ENCODE measurements at regions not wholly inside any gene's neighbourhood (a gene's known extent, or its start where the extent isn't known, plus 50 kb on each side); places are given as distances from the start of the nearest gene placed in this dataset.

DNA sequence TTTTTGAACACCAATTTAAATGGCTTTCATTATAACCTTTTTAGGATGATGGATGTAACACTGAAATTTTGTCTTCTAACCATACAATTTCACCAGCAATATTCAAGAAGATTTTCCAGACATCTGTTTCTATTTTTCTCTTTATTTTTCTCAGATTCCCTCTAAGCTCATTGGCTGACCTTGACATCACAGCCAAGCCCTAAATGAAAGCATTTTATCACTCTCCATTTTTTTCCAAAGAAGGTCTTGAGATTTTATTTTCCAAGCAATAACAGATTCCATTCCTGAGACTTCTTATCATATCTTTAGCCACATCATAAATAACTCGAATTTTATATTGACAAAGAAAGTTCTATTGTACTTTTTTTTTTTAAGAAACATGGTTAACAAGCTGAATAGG is 392.6 kb upstream of the THBS1 start:
- H4K20me1 ChIP-seq (ENCODE audit: insufficient read depth, low read length), result no peaks in the 10 kb centered on the region
- no peaks in the 10 kb centered on the region for H3K9me2 ChIP-seq (ENCODE audit: low read depth, low read length)
- H3K36me3 ChIP-seq (ENCODE audit: insufficient read depth, low read length), result no peaks in the 10 kb centered on the region
- H3K4me2 ChIP-seq (ENCODE audit: low read length), result no peak overlapping the region
- H3K79me2 ChIP-seq (ENCODE audit: insufficient read depth, low read length), result no peaks in the 10 kb centered on the region
- no peaks in the 10 kb centered on the region for H3K4me1 ChIP-seq (ENCODE audit: insufficient read depth, low read length, severe bottlenecking)
- H3K9ac ChIP-seq (ENCODE audit: low read length), result no peak overlapping the region
- H3K27ac ChIP-seq (ENCODE audit: low read depth, low read length, poor library complexity, severe bottlenecking), result no peak overlapping the region
- no peaks in the 10 kb centered on the region for H3F3A ChIP-seq (ENCODE audit: insufficient read depth, low read length)
- H3K27me3 ChIP-seq (ENCODE audit: insufficient read depth, low read length), result no peaks in the 10 kb centered on the region
- no peak for TF ChIP-seq EZH2 (IDR thresholded peaks at IDR 0.05; ENCODE audit: borderline replicate concordance, low read length)
- TF ChIP-seq, protein P1, sequence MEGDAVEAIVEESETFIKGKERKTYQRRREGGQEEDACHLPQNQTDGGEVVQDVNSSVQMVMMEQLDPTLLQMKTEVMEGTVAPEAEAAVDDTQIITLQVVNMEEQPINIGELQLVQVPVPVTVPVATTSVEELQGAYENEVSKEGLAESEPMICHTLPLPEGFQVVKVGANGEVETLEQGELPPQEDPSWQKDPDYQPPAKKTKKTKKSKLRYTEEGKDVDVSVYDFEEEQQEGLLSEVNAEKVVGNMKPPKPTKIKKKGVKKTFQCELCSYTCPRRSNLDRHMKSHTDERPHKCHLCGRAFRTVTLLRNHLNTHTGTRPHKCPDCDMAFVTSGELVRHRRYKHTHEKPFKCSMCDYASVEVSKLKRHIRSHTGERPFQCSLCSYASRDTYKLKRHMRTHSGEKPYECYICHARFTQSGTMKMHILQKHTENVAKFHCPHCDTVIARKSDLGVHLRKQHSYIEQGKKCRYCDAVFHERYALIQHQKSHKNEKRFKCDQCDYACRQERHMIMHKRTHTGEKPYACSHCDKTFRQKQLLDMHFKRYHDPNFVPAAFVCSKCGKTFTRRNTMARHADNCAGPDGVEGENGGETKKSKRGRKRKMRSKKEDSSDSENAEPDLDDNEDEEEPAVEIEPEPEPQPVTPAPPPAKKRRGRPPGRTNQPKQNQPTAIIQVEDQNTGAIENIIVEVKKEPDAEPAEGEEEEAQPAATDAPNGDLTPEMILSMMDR (IDR thresholded peaks at IDR 0.05; ENCODE audit: low read length), result no peak
- no peaks in the 10 kb centered on the region for H3K9me3 ChIP-seq (ENCODE audit: low read length)
- no peak overlapping the region for H2AFZ ChIP-seq (ENCODE audit: low read length)
- no peak overlapping the region for H3K4me3 ChIP-seq (ENCODE audit: low read depth, low read length, poor library complexity, severe bottlenecking)

DNA sequence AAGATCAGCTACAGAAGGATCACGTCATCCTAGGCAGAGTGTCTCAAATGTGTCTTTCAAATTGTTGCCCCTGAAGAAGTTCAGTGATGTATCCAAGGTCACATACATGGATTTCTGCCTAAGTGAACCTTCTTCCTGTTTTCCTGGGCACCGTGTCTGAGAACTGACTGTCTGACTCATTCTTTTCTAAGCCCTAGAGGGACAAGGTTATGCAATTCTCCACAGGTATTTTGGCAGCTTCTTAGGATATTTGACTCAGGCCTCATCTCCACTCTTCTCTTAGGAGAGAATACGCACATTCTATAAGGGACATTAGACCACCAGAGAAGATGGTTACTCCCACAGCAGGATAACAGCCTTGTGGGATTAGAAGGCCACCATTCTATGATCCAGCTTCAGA is 391.9 kb upstream of the THBS1 start:
- Histone ChIP-seq H3K79me2 (ENCODE audit: insufficient read depth, low read length) (no peaks in the 10 kb centered on the region), H3K27me3 (ENCODE audit: insufficient read depth, low read length) (no peaks in the 10 kb centered on the region), H3F3A (ENCODE audit: insufficient read depth, low read length) (no peaks in the 10 kb centered on the region), H3K9me3 (ENCODE audit: low read length) (no peaks in the 10 kb centered on the region), H3K27ac (ENCODE audit: low read depth, low read length, poor library complexity, severe bottlenecking) (no peak overlapping the region), H2AFZ (ENCODE audit: low read length) (no peak overlapping the region), H4K20me1 (ENCODE audit: insufficient read depth, low read length) (no peaks in the 10 kb centered on the region), H3K4me1 (ENCODE audit: insufficient read depth, low read length, severe bottlenecking) (no peaks in the 10 kb centered on the region), H3K36me3 (ENCODE audit: insufficient read depth, low read length) (no peaks in the 10 kb centered on the region), H3K4me3 (ENCODE audit: low read depth, low read length, poor library complexity, severe bottlenecking) (no peak overlapping the region), H3K4me2 (ENCODE audit: low read length) (no peak overlapping the region), H3K9ac (ENCODE audit: low read length) (no peak overlapping the region), H3K9me2 (ENCODE audit: low read depth, low read length) (no peaks in the 10 kb centered on the region)
- TF ChIP-seq, protein P1 (IDR thresholded peaks at IDR 0.05; ENCODE audit: low read length), result no peak
- no peak for TF ChIP-seq EZH2 (IDR thresholded peaks at IDR 0.05; ENCODE audit: borderline replicate concordance, low read length)

DNA sequence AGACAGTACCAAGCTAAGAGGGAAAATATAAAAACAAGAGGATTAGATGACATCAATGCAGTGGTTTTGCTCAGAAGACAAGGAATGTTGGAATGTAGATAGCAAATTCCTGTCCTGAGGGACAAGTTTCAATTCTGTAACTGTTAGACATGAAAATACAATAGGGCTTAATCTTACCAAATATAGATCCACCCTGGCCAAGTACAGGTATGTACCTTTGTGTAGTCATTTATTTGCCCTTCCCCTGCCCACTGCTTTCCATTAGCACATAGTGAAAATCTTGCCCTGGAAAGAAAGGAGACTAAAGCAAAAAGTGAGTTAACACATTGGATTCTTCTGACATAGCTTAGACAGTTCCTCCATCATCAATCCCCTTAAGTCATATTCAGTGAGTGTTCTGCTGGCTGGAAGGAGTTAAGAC is 389.0 kb upstream of the THBS1 start:
- no peaks in the 10 kb centered on the region for H3F3A ChIP-seq (ENCODE audit: insufficient read depth, low read length)
- H2AFZ ChIP-seq (ENCODE audit: low read length), result no peak overlapping the region
- no peaks in the 10 kb centered on the region for H3K79me2 ChIP-seq (ENCODE audit: insufficient read depth, low read length)
- no peak overlapping the region for H3K4me3 ChIP-seq (ENCODE audit: low read depth, low read length, poor library complexity, severe bottlenecking)
- no peaks in the 10 kb centered on the region for H3K36me3 ChIP-seq (ENCODE audit: insufficient read depth, low read length)
- H4K20me1 ChIP-seq (ENCODE audit: insufficient read depth, low read length), result no peaks in the 10 kb centered on the region
- H3K27me3 ChIP-seq (ENCODE audit: insufficient read depth, low read length), result no peaks in the 10 kb centered on the region
- H3K9me2 ChIP-seq (ENCODE audit: low read depth, low read length), result no peaks in the 10 kb centered on the region
- no peaks in the 10 kb centered on the region for H3K9me3 ChIP-seq (ENCODE audit: low read length)
- H3K4me1 ChIP-seq (ENCODE audit: insufficient read depth, low read length, severe bottlenecking), result no peaks in the 10 kb centered on the region
- H3K4me2 ChIP-seq (ENCODE audit: low read length), result no peak overlapping the region
- no peak overlapping the region for H3K27ac ChIP-seq (ENCODE audit: low read depth, low read length, poor library complexity, severe bottlenecking)
- no peak for TF ChIP-seq EZH2 (IDR thresholded peaks at IDR 0.05; ENCODE audit: borderline replicate concordance, low read length)
- TF ChIP-seq, protein P1 (IDR thresholded peaks at IDR 0.05; ENCODE audit: low read length), result no peak
- no peak overlapping the region for H3K9ac ChIP-seq (ENCODE audit: low read length)
